IMR-90 (cell line): ENCODE measurements at regions not wholly inside any gene's neighbourhood (a gene's known extent, or its start where the extent isn't known, plus 50 kb on each side); places are given as distances from the start of the nearest gene placed in this dataset.

Experiments
- ATAC-seq: fragments of 200-7000 bp; cut with Tn5 transposase; 2 replicates; pipeline ENCODE4 v1.9.1; 2020; ENCODE audit warnings: low read depth, mild to moderate bottlenecking, moderate library complexity
- BruUV-seq: library from RNA; stranded (reverse); fragments of 400-500 nt; replicated peaks from 2 replicates; lab custom pipeline; 2021; lab: Mats Ljungman, UMichigan
- CTCF ChIA-PET: fragments of 300-600 bp; formaldehyde crosslinking; extraction: SDS; loops from one replicate; lab custom pipeline; 2021; ENCODE audit warnings: antibody characterized with exemption; lab: Yijun Ruan, JAX
- POLR2A ChIA-PET: fragments of 300-600 bp; sonication (Branson Sonifier 250); formaldehyde crosslinking; loops from one replicate; lab custom pipeline; 2022; ENCODE audit warnings: antibody characterized with exemption; ENCODE audit not compliant: unreplicated experiment; lab: Charles Lee
- DNase-seq: peaks from one replicate; pipeline ENCODE4 v3.0.0; 2013
- H2AFZ ChIP-seq: replicated peaks from 2 replicates; pipeline ENCODE3; 2013; ENCODE audit warnings: low read length, mild to moderate bottlenecking; ENCODE audit not compliant: poor library complexity
- H2AK5ac ChIP-seq: 2 replicates; pipeline ENCODE4 v1.6.1; 2013; ENCODE audit warnings: low read depth, low read length, inconsistent platforms
- H2AK9ac ChIP-seq: replicated peaks from 2 replicates; pipeline ENCODE3; 2013; ENCODE audit warnings: mild to moderate bottlenecking, low read depth, low read length, moderate library complexity; ENCODE audit not compliant: poor library complexity
- H2BK120ac ChIP-seq: 2 replicates; pipeline ENCODE4 v1.6.1; 2013; ENCODE audit warnings: low read depth, low read length, inconsistent platforms
- H2BK15ac ChIP-seq: 3 replicates; pipeline ENCODE4 v1.6.1; 2013; ENCODE audit warnings: low read depth, low read length, inconsistent platforms
- H2BK20ac ChIP-seq: 2 replicates; pipeline ENCODE4 v1.6.1; 2013; ENCODE audit warnings: low read depth, mild to moderate bottlenecking, inconsistent platforms, low read length, moderate library complexity
- H2BK5ac ChIP-seq: 2 replicates; pipeline ENCODE4 v1.6.1; 2013; ENCODE audit warnings: mild to moderate bottlenecking, low read depth, low read length, inconsistent platforms; ENCODE audit not compliant: poor library complexity, severe bottlenecking
- H3K14ac ChIP-seq: replicated peaks from 2 replicates; pipeline ENCODE4 v1.6.1; 2013; ENCODE audit warnings: low read depth, low read length, inconsistent platforms
- H3K18ac ChIP-seq: 2 replicates; pipeline ENCODE4 v1.6.1; 2013; ENCODE audit warnings: low read depth, low read length, control low read depth
- H3K23ac ChIP-seq: 2 replicates; pipeline ENCODE4 v1.6.1; 2013; ENCODE audit warnings: low read depth, low read length, inconsistent platforms
- H3K27ac ChIP-seq: 2 replicates; pipeline ENCODE4 v1.5.1; 2013; ENCODE audit warnings: mild to moderate bottlenecking, control low read depth, low read length; ENCODE audit not compliant: insufficient read depth
- H3K27me3 ChIP-seq: 2 replicates; pipeline ENCODE4 v1.6.1; 2013; ENCODE audit warnings: low read length; ENCODE audit not compliant: control insufficient read depth, insufficient read depth
- H3K36me3 ChIP-seq: 2 replicates; pipeline ENCODE4 v1.6.1; 2013; ENCODE audit warnings: low read length, mixed read lengths; ENCODE audit not compliant: control insufficient read depth, insufficient read depth
- H3K4ac ChIP-seq: 2 replicates; pipeline ENCODE4 v1.6.1; 2013; ENCODE audit warnings: low read depth, low read length, inconsistent platforms
- H3K4me1 ChIP-seq: 2 replicates; pipeline ENCODE4 v1.6.1; 2013; ENCODE audit warnings: low read length, mixed read lengths; ENCODE audit not compliant: control insufficient read depth, insufficient read depth
- H3K4me2 ChIP-seq: 2 replicates; pipeline ENCODE4 v1.6.1; 2013; ENCODE audit warnings: low read depth, mild to moderate bottlenecking, control low read depth, low read length, moderate library complexity
- H3K4me3 ChIP-seq: 2 replicates; pipeline ENCODE4 v1.5.1; 2013; ENCODE audit warnings: low read depth, mild to moderate bottlenecking, control low read depth, low read length, moderate library complexity; ENCODE audit not compliant: insufficient read depth
- H3K56ac ChIP-seq: 2 replicates; pipeline ENCODE4 v1.6.1; 2013; ENCODE audit warnings: low read length, inconsistent platforms; ENCODE audit not compliant: insufficient read depth; ENCODE audit errors: extremely low read depth
- H3K79me1 ChIP-seq, 2 experiments: 2 replicates each; pipeline ENCODE4 v1.6.1; 2013; ENCODE audit warnings: low read length in 2 of 2, inconsistent platforms in 1 of 2, low read depth in 1 of 2
- H3K9ac ChIP-seq: 2 replicates; pipeline ENCODE4 v1.6.1; 2013; ENCODE audit warnings: low read depth, low read length, control low read depth
- H3K9me1 ChIP-seq: 2 replicates; pipeline ENCODE4 v1.6.1; 2013; ENCODE audit warnings: low read length, inconsistent platforms; ENCODE audit not compliant: insufficient read depth
- H3K9me3 ChIP-seq: 2 replicates; pipeline ENCODE4 v1.6.1; 2013; ENCODE audit warnings: low read length; ENCODE audit not compliant: control insufficient read depth, insufficient read depth
- H4K20me1 ChIP-seq: 2 replicates; pipeline ENCODE4 v1.6.1; 2013; ENCODE audit warnings: low read length, inconsistent platforms; ENCODE audit not compliant: insufficient read depth
- H4K5ac ChIP-seq: 2 replicates; pipeline ENCODE4 v1.6.1; 2013; ENCODE audit warnings: mild to moderate bottlenecking, low read depth, low read length, control low read depth
- H4K8ac ChIP-seq, 2 experiments: 2 replicates each; pipeline ENCODE4 v1.6.1; 2013; ENCODE audit warnings: low read depth in 2 of 2, low read length in 2 of 2, control low read depth in 1 of 2, inconsistent platforms in 1 of 2
- H4K91ac ChIP-seq: 2 replicates; pipeline ENCODE4 v1.6.1; 2013; ENCODE audit warnings: low read depth, low read length, inconsistent platforms; ENCODE audit not compliant: insufficient read depth
- FOS ChIP-seq: fragments of 150-350 bp; IDR thresholded peaks from 2 replicates; pipeline ENCODE4 v1.6.1; 2016; ENCODE audit warnings: low read depth, low read length
- dilution Hi-C: fragments of 300-500 bp; cut with HindIII; formaldehyde crosslinking; loops from one replicate; pipeline ENCODE4 v1.14.3; 2018; ENCODE audit warnings: low sequenced_read_pairs; ENCODE audit not compliant: unreplicated experiment
- in situ Hi-C: fragments of 300-500 bp; cut with MboI; formaldehyde crosslinking; loops from 3 replicates; pipeline ENCODE4 v1.14.3; 2019; ENCODE audit warnings: low sequenced_read_pairs, inconsistent platforms, mixed read lengths
- intact Hi-C: fragments of 100-400 bp; cut with micrococcal nuclease; formaldehyde crosslinking; loops from 2 replicates; pipeline ENCODE4 v1.10.0; 2022

- no peak overlapping the region for H2AK9ac ChIP-seq
- TF ChIP-seq FOS: no peak
- no peak overlapping the region for H3K4me2 ChIP-seq
- H3K36me3 ChIP-seq: no peaks in the 10 kb centered on the region
- H2BK15ac ChIP-seq: no peak overlapping the region
- H2BK5ac ChIP-seq: no peak overlapping the region
- H3K18ac ChIP-seq: no peak overlapping the region
- intact Hi-C loops: no loop called here
- H3K9me1 ChIP-seq: no peaks in the 10 kb centered on the region
- H3K27ac ChIP-seq: no peak overlapping the region
- no peak overlapping the region for H4K91ac ChIP-seq
- no peak overlapping the region for H3K4ac ChIP-seq
- H2BK20ac ChIP-seq: no peak overlapping the region
- ChIA-PET POLR2A (no interaction called here), CTCF (interaction anchor here (1.1 to 2.0 kb wide), 2 partner anchors 17 to 19 kb away, joined by 6 to 9 read pairs; no protein-coding TSS in a partner anchor)
- no peak overlapping the region for H2AK5ac ChIP-seq
- no peaks in the 10 kb centered on the region for H3K4me1 ChIP-seq
- BruUV-seq: no TSS peak
- H4K5ac ChIP-seq: no peak overlapping the region
- H3K9me3 ChIP-seq: no peaks in the 10 kb centered on the region
- in situ Hi-C loops: no loop called here
- no peak overlapping the region for H2BK120ac ChIP-seq
- DNase-seq (no peak), ATAC-seq (no peak)
- no peak overlapping the region for H3K56ac ChIP-seq
- dilution Hi-C loops: no loop called here
- no peaks in the 10 kb centered on the region for H3K79me1 ChIP-seq
- H3K9ac ChIP-seq: no peak overlapping the region
- no peak overlapping the region for H2AFZ ChIP-seq
- H4K20me1 ChIP-seq: no peaks in the 10 kb centered on the region
- H3K23ac ChIP-seq: no peak overlapping the region
- no peak overlapping the region for H4K8ac ChIP-seq
- H3K27me3 ChIP-seq: no peaks in the 10 kb centered on the region; the same call in 1 of the 2 replicates
- no peak overlapping the region for H3K4me3 ChIP-seq
- H3K14ac ChIP-seq: no peak overlapping the region
These were observed 105.1 kb downstream of the RPS29 start for GRCh38 chr14:49480979-49481498.
